Inferior parietal cortex (tissue), 1 donor: ENCODE measurements at regions not wholly inside any gene's neighbourhood (a gene's known extent, or its start where the extent isn't known, plus 50 kb on each side); places are given as distances from the start of the nearest gene placed in this dataset.

Source experiments
- DNase-seq: peaks from one replicate; pipeline ENCODE4 v3.0.0-alpha.2; 2016; ENCODE audit errors: extremely low spot score

GRCh38 chr18:67977067-67977616, 460.6 kb upstream of the DSEL start:
- no peak for DNase-seq

- no peak for DNase-seq
These were observed 457.4 kb upstream of the DSEL start for GRCh38 chr18:67973916-67974315.

GRCh38 chr18:67969458-67969857, 452.9 kb upstream of the DSEL start:
- no peak for DNase-seq

GRCh38 chr18:67966224-67966623, 449.7 kb upstream of the DSEL start:
- DNase-seq: no peak

- no peak for DNase-seq
These were observed 447.9 kb upstream of the DSEL start for GRCh38 chr18:67964462-67964861.

- DNase-seq: no peak
These were observed 445.4 kb upstream of the DSEL start for GRCh38 chr18:67961701-67962440.

- no peak for DNase-seq
These were observed 441.2 kb upstream of the DSEL start for GRCh38 chr18:67957684-67958083.

- DNase-seq: no peak
These were observed 438.1 kb upstream of the DSEL start for GRCh38 chr18:67954594-67954993.

GRCh38 chr18:67951137-67951536, 434.6 kb upstream of the DSEL start:
- DNase-seq: no peak

GRCh38 chr18:67938660-67939059, 422.1 kb upstream of the DSEL start:
- DNase-seq: no peak

GRCh38 chr18:67935638-67936037, 419.1 kb upstream of the DSEL start:
- no peak for DNase-seq

GRCh38 chr18:67933271-67933670, 416.8 kb upstream of the DSEL start:
- DNase-seq: no peak

GRCh38 chr18:67932271-67932670, 415.8 kb upstream of the DSEL start:
- DNase-seq: no peak

GRCh38 chr18:67926929-67927864, 410.7 kb upstream of the DSEL start:
- DNase-seq: no peak

- no peak for DNase-seq
These were observed 408.1 kb upstream of the DSEL start for GRCh38 chr18:67924656-67925055.

GRCh38 chr18:67919316-67919715, 402.8 kb upstream of the DSEL start:
- no peak for DNase-seq

GRCh38 chr18:67916097-67916496, 399.6 kb upstream of the DSEL start:
- no peak for DNase-seq

- DNase-seq: no peak
These were observed 396.5 kb upstream of the DSEL start for GRCh38 chr18:67913040-67913439.

GRCh38 chr18:67901573-67901972, 385.1 kb upstream of the DSEL start:
- DNase-seq: no peak

- DNase-seq: no peak
These were observed 379.9 kb upstream of the DSEL start for GRCh38 chr18:67896451-67896850.

GRCh38 chr18:67893916-67894315, 377.4 kb upstream of the DSEL start:
- DNase-seq: no peak

GRCh38 chr18:67876871-67877270, 360.4 kb upstream of the DSEL start:
- DNase-seq: no peak

GRCh38 chr18:67875944-67876343, 359.4 kb upstream of the DSEL start:
- DNase-seq: no peak
